Testis (tissue), 2 donors: ENCODE measurements at regions not wholly inside any gene's neighbourhood (a gene's known extent, or its start where the extent isn't known, plus 50 kb on each side); places are given as distances from the start of the nearest gene placed in this dataset.

Experiments
- POLR2A ChIP-seq: fragments of 450-650 bp; IDR thresholded peaks from one replicate; pipeline ENCODE4 v1.6.1; 2017; ENCODE audit warnings: antibody characterized with exemption, mild to moderate bottlenecking, moderate library complexity
- TF ChIP-seq, protein P1 (sequence below), 3 experiments: fragments of 450-650 bp in 2 of 3; fragments of 200-600 bp in 1 of 3; sonication (generic) in 1 of 3; IDR thresholded peaks; one replicate each; pipeline ENCODE4 v1.5.1; 2016 to 2019; ENCODE audit warnings: antibody characterized with exemption in 3 of 3, mild to moderate bottlenecking in 2 of 3, moderate library complexity in 1 of 3

DNA sequence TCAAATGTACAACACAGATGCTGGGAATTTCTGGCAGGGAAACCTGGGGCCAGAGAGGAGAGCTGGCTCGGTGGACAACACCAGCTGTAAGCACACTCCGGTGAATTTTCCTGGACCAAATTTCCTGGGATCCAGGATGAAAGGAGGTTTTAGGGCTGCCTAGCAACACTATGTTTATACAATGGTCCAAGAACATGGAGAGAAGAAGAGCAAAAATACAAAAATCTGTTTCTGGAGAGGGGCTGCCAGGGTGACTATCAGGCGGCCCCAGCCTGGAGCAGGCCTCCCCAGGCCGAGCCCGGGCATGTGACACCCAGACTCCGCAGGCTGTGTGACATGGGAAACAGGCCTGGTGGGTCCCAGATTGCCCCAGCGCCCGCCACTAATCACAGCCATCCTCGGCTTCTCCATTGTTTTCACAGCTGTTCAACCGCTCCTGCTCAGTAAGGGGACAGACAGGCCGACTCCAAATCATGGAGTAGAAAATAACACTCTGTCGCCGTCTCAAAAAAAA is 336.0 kb upstream of the NFIA start:
- TF ChIP-seq, protein P1, sequence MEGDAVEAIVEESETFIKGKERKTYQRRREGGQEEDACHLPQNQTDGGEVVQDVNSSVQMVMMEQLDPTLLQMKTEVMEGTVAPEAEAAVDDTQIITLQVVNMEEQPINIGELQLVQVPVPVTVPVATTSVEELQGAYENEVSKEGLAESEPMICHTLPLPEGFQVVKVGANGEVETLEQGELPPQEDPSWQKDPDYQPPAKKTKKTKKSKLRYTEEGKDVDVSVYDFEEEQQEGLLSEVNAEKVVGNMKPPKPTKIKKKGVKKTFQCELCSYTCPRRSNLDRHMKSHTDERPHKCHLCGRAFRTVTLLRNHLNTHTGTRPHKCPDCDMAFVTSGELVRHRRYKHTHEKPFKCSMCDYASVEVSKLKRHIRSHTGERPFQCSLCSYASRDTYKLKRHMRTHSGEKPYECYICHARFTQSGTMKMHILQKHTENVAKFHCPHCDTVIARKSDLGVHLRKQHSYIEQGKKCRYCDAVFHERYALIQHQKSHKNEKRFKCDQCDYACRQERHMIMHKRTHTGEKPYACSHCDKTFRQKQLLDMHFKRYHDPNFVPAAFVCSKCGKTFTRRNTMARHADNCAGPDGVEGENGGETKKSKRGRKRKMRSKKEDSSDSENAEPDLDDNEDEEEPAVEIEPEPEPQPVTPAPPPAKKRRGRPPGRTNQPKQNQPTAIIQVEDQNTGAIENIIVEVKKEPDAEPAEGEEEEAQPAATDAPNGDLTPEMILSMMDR (IDR thresholded peaks at IDR 0.05), result no peak
- TF ChIP-seq POLR2A, result no peak
